GM10248 (cell line): ENCODE measurements at regions not wholly inside any gene's neighbourhood (a gene's known extent, or its start where the extent isn't known, plus 50 kb on each side); places are given as distances from the start of the nearest gene placed in this dataset.

Experiments used
- CTCF ChIA-PET: fragments of 300-600 bp; sonication (Branson Sonifier 250); formaldehyde crosslinking; extraction: SDS; loops from one replicate; lab custom pipeline; 2021; ENCODE audit warnings: antibody characterized with exemption; lab: Yijun Ruan, JAX
- POLR2A ChIA-PET: fragments of 350-650 bp; sonication (Branson Sonifier 250); formaldehyde crosslinking; extraction: SDS; loops from one replicate; lab custom pipeline; 2020; ENCODE audit warnings: antibody characterized with exemption; lab: Yijun Ruan, JAX
- DNase-seq: peaks from one replicate; pipeline ENCODE4 v3.0.0; 2012; ENCODE audit errors: extremely low spot score
- TF ChIP-seq, protein P1 (sequence below): IDR thresholded peaks from 2 replicates; pipeline ENCODE4 v1.5.1; 2012; ENCODE audit warnings: mild to moderate bottlenecking, low read depth; ENCODE audit errors: extremely low read depth, missing control alignments, control extremely low read depth

GRCh38 chr2:164015328-164016123 lies 279.7 kb upstream of the FIGN start:
- ChIA-PET POLR2A (no interaction called here), CTCF (interaction anchor here (1.3 to 1.4 kb wide), 2 partner anchors 14 to 24 kb away, joined by 3 to 4 read pairs; no protein-coding TSS in a partner anchor)
- DNase-seq: peak; percentile 42
- TF ChIP-seq, protein P1, sequence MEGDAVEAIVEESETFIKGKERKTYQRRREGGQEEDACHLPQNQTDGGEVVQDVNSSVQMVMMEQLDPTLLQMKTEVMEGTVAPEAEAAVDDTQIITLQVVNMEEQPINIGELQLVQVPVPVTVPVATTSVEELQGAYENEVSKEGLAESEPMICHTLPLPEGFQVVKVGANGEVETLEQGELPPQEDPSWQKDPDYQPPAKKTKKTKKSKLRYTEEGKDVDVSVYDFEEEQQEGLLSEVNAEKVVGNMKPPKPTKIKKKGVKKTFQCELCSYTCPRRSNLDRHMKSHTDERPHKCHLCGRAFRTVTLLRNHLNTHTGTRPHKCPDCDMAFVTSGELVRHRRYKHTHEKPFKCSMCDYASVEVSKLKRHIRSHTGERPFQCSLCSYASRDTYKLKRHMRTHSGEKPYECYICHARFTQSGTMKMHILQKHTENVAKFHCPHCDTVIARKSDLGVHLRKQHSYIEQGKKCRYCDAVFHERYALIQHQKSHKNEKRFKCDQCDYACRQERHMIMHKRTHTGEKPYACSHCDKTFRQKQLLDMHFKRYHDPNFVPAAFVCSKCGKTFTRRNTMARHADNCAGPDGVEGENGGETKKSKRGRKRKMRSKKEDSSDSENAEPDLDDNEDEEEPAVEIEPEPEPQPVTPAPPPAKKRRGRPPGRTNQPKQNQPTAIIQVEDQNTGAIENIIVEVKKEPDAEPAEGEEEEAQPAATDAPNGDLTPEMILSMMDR: no peak

GRCh38 chr2:164014791-164015190 lies 279.0 kb upstream of the FIGN start:
- no peak for DNase-seq
- CTCF ChIA-PET: interaction anchor here (1.3 kb wide), 1 partner anchor 15 kb away, joined by 4 read pairs; no protein-coding TSS in a partner anchor
- POLR2A ChIA-PET: no interaction called here
- TF ChIP-seq, protein P1: no peak

DNA sequence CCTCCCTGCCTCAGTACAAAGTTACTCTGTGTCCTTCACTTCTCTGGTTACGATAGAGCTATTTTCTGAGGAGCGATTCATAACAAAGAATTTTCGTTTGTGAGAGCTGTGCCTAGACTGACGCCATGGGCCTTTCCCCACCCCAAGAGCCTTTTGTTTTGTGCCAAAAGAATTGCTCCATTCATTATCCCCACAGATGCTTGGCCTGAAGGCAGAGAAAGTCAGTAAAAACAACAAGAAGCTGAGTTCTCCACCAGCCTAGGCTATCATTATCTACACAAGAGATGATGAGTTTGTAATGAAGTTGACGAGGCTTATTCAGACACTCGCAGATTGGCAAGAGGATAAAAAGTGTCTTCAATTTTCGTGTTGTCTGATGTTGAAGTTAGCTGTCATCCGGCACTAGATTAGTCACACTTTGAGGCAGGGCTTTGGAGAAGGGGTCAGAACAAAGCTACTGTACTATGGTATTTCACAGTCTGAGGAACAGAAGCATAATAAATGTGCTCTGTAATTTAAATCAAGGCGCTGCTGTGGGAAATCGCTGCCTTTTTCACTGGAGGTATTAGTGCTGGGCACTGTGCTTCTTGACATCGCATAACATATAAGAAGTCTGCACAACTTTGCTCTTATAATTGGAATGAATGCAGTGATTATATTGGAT lies 278.4 kb upstream of the FIGN start:
- POLR2A ChIA-PET: no interaction called here
- no peak for DNase-seq
- TF ChIP-seq, protein P1: no peak
- CTCF ChIA-PET: interaction anchor here (1.3 to 1.4 kb wide), 2 partner anchors 10 to 16 kb away, joined by 3 to 4 read pairs; no protein-coding TSS in a partner anchor

GRCh38 chr2:164012581-164012980 lies 276.8 kb upstream of the FIGN start:
- ChIA-PET CTCF (no interaction called here), POLR2A (interaction anchor here (0.6 kb wide), 1 partner anchor 1388 kb away, joined by 3 read pairs; no protein-coding TSS in a partner anchor)
- DNase-seq: no peak
- TF ChIP-seq, protein P1: no peak

DNA sequence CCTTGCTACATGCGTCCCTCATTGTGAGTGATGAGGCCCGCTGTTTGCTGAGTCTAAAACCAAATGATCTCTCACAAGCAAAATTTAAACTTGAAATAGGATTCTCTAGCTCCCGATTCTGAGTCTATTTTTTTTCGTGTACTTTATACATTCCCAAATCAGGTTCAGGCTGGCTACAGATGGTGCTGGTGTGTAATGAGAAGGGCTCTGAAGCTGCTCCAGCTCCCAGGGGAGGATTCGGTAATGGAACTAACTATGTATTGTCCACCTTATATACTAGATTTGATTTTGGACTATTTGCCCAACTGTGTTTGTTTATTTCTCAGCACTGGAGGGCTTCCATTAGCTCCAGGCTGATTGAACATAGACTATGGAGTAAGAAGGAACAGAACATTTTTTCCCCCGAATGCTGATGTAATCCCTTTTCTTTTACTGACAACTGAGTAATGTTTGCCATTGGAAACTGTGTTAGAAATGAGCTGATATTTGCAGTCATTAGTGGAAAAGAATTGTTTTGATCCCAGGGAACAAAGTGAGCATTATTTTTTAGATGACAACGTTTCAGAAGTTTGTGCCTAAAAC lies 274.0 kb upstream of the FIGN start:
- ChIA-PET CTCF (interaction anchor here (0.7 kb wide), 2 partner anchors 9 to 13 kb away, joined by 3 read pairs; no protein-coding TSS in a partner anchor), POLR2A (no interaction called here)
- TF ChIP-seq, protein P1: no peak
- DNase-seq: no peak

- ChIA-PET CTCF (interaction anchor here (0.7 kb wide), 1 partner anchor 14 kb away, joined by 3 read pairs; no protein-coding TSS in a partner anchor), POLR2A (no interaction called here)
- DNase-seq: no peak
These were observed 272.9 kb upstream of the FIGN start for GRCh38 chr2:164008752-164009151.

More at GRCh38 chr2:164008752-164009151, 272.9 kb upstream of the FIGN start:
- TF ChIP-seq, protein P1: no peak
